Liver (tissue), 8 donors: ENCODE measurements at regions not wholly inside any gene's neighbourhood (a gene's known extent, or its start where the extent isn't known, plus 50 kb on each side); places are given as distances from the start of the nearest gene placed in this dataset.

ENCODE experiments used
- DNase-seq: peaks from one replicate; pipeline ENCODE4 v3.0.0-alpha.2; 2017; ENCODE audit warnings: low spot score
- H3K27ac ChIP-seq, 2 donors: one replicate each; pipeline ENCODE4 v1.7.0; 2013; ENCODE audit warnings: inconsistent platforms in 2 of 2, low read length in 2 of 2, control low read depth in 1 of 2, low read depth in 1 of 2, mild to moderate bottlenecking in 1 of 2
- H3K27me3 ChIP-seq, 4 donors: one replicate each; pipeline versions ENCODE4 v1.6.1 to v1.7.0; 2013; ENCODE audit warnings: low read length in 3 of 4, inconsistent platforms in 1 of 4, mild to moderate bottlenecking in 1 of 4, moderate library complexity in 1 of 4; ENCODE audit not compliant: control insufficient read depth in 4 of 4, insufficient read depth in 4 of 4
- H3K36me3 ChIP-seq, 4 donors: one replicate each; pipeline versions ENCODE4 v1.6.1 to v1.7.0; 2013; ENCODE audit warnings: low read length in 3 of 4, mild to moderate bottlenecking in 3 of 4, low read depth in 1 of 4, moderate library complexity in 1 of 4; ENCODE audit not compliant: control insufficient read depth in 4 of 4, insufficient read depth in 3 of 4
- H3K4me1 ChIP-seq, 4 donors: one replicate each; pipeline versions ENCODE4 v1.6.1 to v1.7.0; 2013; ENCODE audit warnings: low read length in 3 of 4, mild to moderate bottlenecking in 3 of 4, moderate library complexity in 1 of 4; ENCODE audit not compliant: control insufficient read depth in 4 of 4, insufficient read depth in 4 of 4
- H3K4me3 ChIP-seq, 3 donors: one replicate each; pipeline versions ENCODE4 v1.6.1 to v1.7.0; 2013; ENCODE audit warnings: low read length in 3 of 3, control low read depth in 1 of 3, low read depth in 1 of 3, mild to moderate bottlenecking in 1 of 3
- H3K9ac ChIP-seq, 2 donors: one replicate each; pipeline ENCODE4 v1.7.0; 2013; ENCODE audit warnings: low read length in 2 of 2, mild to moderate bottlenecking in 2 of 2, moderate library complexity in 2 of 2, control low read depth in 1 of 2, low read depth in 1 of 2
- H3K9me3 ChIP-seq, 4 donors: one replicate each; pipeline versions ENCODE4 v1.6.1 to v1.7.0; 2013; ENCODE audit warnings: low read length in 3 of 4; ENCODE audit not compliant: control insufficient read depth in 4 of 4
- CTCF ChIP-seq: fragments of 150-350 bp; IDR thresholded peaks from 2 replicates; pipeline ENCODE4 v1.5.1; 2017; ENCODE audit warnings: improper control_type of control experiment, low read depth, low read length; ENCODE audit not compliant: missing input control
- EGR1 ChIP-seq, 2 donors: IDR thresholded peaks; 2 replicates each; pipeline ENCODE4 v1.6.1; 2016 to 2018; ENCODE audit warnings: antibody characterized with exemption in 2 of 2, low read depth in 2 of 2
- FOXA1 ChIP-seq: IDR thresholded peaks from 2 replicates; pipeline ENCODE4 v1.6.1; 2016; ENCODE audit warnings: antibody characterized with exemption
- FOXA2 ChIP-seq: IDR thresholded peaks from 2 replicates; pipeline ENCODE4 v1.6.1; 2016; ENCODE audit warnings: antibody characterized with exemption
- GABPA ChIP-seq, 2 donors: IDR thresholded peaks in 1 of 2; conservative IDR thresholded peaks in 1 of 2; 2 replicates each; pipeline ENCODE4 v1.6.1; 2016; ENCODE audit warnings: antibody characterized with exemption in 2 of 2, mild to moderate bottlenecking in 1 of 2, moderate library complexity in 1 of 2
- HNF4A ChIP-seq, 2 donors: conservative IDR thresholded peaks; 2 replicates each; pipeline ENCODE4 v1.6.1; 2016; ENCODE audit warnings: antibody characterized with exemption in 2 of 2, mild to moderate bottlenecking in 2 of 2
- HNF4G ChIP-seq: IDR thresholded peaks from 2 replicates; pipeline ENCODE4 v1.6.1; 2016; ENCODE audit warnings: antibody characterized with exemption
- JUND ChIP-seq, 2 donors: IDR thresholded peaks; 2 replicates each; pipeline ENCODE4 v1.6.1; 2016; ENCODE audit warnings: antibody characterized with exemption in 2 of 2
- NR2F2 ChIP-seq: IDR thresholded peaks from 2 replicates; pipeline ENCODE4 v1.6.1; 2016; ENCODE audit warnings: antibody characterized with exemption
- RAD21 ChIP-seq, 2 donors: IDR thresholded peaks; 2 replicates each; pipeline ENCODE4 v1.6.1; 2016; ENCODE audit warnings: antibody characterized with exemption in 2 of 2, mild to moderate bottlenecking in 2 of 2
- RXRA ChIP-seq, 2 donors: IDR thresholded peaks; 2 replicates each; pipeline ENCODE4 v1.6.1; 2017 to 2018; ENCODE audit warnings: antibody characterized with exemption in 2 of 2, mild to moderate bottlenecking in 1 of 2
- SP1 ChIP-seq: IDR thresholded peaks from 2 replicates; pipeline ENCODE4 v1.6.1; 2018; ENCODE audit warnings: antibody characterized with exemption, mild to moderate bottlenecking
- TAF1 ChIP-seq: conservative IDR thresholded peaks from 2 replicates; pipeline ENCODE4 v1.6.1; 2016; ENCODE audit warnings: antibody characterized with exemption, mild to moderate bottlenecking
- YY1 ChIP-seq: IDR thresholded peaks from 2 replicates; pipeline ENCODE4 v1.6.1; 2016; ENCODE audit warnings: antibody characterized with exemption, mild to moderate bottlenecking
- ZBTB33 ChIP-seq: IDR thresholded peaks from 2 replicates; pipeline ENCODE4 v1.6.1; 2016; ENCODE audit warnings: antibody characterized with exemption
- WGBS: extraction: QIAGEN DNeasy Blood & Tissue Kit; methylation state at CpG from one replicate; pipeline ENCODE4 v1.1.7; 2013; 5-methylcytosine and 5-hydroxymethylcytosine counted together
- TF ChIP-seq, protein P1 (sequence below): IDR thresholded peaks from 2 replicates; pipeline ENCODE4 v1.6.1; 2016; ENCODE audit warnings: antibody characterized with exemption
- TF ChIP-seq, protein P2 (sequence below): IDR thresholded peaks from 2 replicates; pipeline ENCODE4 v1.6.1; 2016; ENCODE audit warnings: antibody characterized with exemption
- TF ChIP-seq, protein P3 (sequence below): IDR thresholded peaks from 2 replicates; pipeline ENCODE4 v1.6.1; 2016; ENCODE audit warnings: antibody characterized with exemption, mild to moderate bottlenecking
- donor health status: healthy.
- donor health status: healthy.
- donor health status: healthy.
- donor health status: healthy.
- donor health status: healthy.

- Histone ChIP-seq H3K27me3 (peaks cover 0 to 3% (median 0%) of the 10 kb centered on the region in 4 donors), H3K4me1 (no peaks in the 10 kb centered on the region), H3K9ac (no peak overlapping the region), H3K27ac (no peak overlapping the region), H3K4me3 (no peak overlapping the region), H3K9me3 (no peaks in the 10 kb centered on the region), H3K36me3 (no peaks in the 10 kb centered on the region)
- 88% methylated on average over 2 of the region's 2 CpGs for WGBS
- TF ChIP-seq RXRA (IDR thresholded peaks at IDR 0.05), result no peak
- TF ChIP-seq RAD21 (IDR thresholded peaks at IDR 0.05), result no peak
- no peak for TF ChIP-seq TAF1
- TF ChIP-seq HNF4G, result no peak
- TF ChIP-seq SP1, result no peak
- no peak for TF ChIP-seq FOXA2
- no peak for TF ChIP-seq NR2F2
- TF ChIP-seq, protein P1, sequence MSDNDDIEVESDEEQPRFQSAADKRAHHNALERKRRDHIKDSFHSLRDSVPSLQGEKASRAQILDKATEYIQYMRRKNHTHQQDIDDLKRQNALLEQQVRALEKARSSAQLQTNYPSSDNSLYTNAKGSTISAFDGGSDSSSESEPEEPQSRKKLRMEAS, result no peak
- no peak for DNase-seq
Observed at GRCh38 chr2:194102546-194102945, 1554.5 kb upstream of the SLC39A10 start.

DNA sequence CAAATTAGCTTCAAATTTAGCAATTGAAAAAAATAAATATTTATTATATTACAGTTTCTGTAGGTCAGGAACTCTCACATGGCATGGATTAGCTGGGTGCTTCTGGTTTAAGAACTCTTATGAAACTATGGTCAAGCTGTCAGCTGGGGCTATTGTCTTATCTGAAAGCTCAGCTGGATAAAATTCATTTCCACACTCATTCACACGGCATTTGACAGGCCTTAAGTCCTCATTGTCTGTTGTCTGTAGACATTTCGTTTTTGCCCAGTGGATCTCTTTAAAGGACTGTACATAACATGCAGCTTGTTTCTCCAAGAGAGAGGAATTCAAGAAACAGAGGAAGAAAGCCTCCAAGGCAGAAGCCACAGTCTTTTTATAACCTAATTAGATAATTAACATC is 1556.8 kb upstream of the SLC39A10 start:
- Histone ChIP-seq H3K4me1 (no peaks in the 10 kb centered on the region), H3K27ac (no peak overlapping the region), H3K27me3 (peaks cover 0 to 3% (median 0%) of the 10 kb centered on the region in 4 donors), H3K4me3 (no peak overlapping the region), H3K36me3 (no peaks in the 10 kb centered on the region), H3K9me3 (no peaks in the 10 kb centered on the region), H3K9ac (no peak overlapping the region)
- DNase-seq, result no peak
- WGBS, result 42% methylated on average over 2 of the region's 2 CpGs
- TF ChIP-seq TAF1 (no peak), GABPA (IDR thresholded peaks at IDR 0.05 in 1 of 2, conservative IDR thresholded peaks at IDR 0.05 in 1 of 2) (no peak), YY1 (no peak)
- TF ChIP-seq, protein P1, result no peak

- WGBS, result 16% methylated on average over 3 of the region's 3 CpGs
- H3K4me3 ChIP-seq, result no peak overlapping the region
- no peak overlapping the region for H3K9ac ChIP-seq
- DNase-seq, result no peak
- H3K36me3 ChIP-seq, result no peaks in the 10 kb centered on the region
- no peak for TF ChIP-seq RXRA (IDR thresholded peaks at IDR 0.05)
- TF ChIP-seq YY1, result no peak
- no peak for TF ChIP-seq FOXA1
- TF ChIP-seq HNF4G, result no peak
- TF ChIP-seq, protein P2, sequence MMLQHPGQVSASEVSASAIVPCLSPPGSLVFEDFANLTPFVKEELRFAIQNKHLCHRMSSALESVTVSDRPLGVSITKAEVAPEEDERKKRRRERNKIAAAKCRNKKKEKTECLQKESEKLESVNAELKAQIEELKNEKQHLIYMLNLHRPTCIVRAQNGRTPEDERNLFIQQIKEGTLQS, result no peak
- no peak for TF ChIP-seq JUND (IDR thresholded peaks at IDR 0.05)
- TF ChIP-seq, protein P1, result no peak
- TF ChIP-seq CTCF, result no peak
- no peak for TF ChIP-seq ZBTB33
- TF ChIP-seq HNF4A (conservative IDR thresholded peaks at IDR 0.05), result no peak
- no peak for TF ChIP-seq SP1
- TF ChIP-seq GABPA (IDR thresholded peaks at IDR 0.05 in 1 of 2, conservative IDR thresholded peaks at IDR 0.05 in 1 of 2), result no peak
- TF ChIP-seq, protein P3, sequence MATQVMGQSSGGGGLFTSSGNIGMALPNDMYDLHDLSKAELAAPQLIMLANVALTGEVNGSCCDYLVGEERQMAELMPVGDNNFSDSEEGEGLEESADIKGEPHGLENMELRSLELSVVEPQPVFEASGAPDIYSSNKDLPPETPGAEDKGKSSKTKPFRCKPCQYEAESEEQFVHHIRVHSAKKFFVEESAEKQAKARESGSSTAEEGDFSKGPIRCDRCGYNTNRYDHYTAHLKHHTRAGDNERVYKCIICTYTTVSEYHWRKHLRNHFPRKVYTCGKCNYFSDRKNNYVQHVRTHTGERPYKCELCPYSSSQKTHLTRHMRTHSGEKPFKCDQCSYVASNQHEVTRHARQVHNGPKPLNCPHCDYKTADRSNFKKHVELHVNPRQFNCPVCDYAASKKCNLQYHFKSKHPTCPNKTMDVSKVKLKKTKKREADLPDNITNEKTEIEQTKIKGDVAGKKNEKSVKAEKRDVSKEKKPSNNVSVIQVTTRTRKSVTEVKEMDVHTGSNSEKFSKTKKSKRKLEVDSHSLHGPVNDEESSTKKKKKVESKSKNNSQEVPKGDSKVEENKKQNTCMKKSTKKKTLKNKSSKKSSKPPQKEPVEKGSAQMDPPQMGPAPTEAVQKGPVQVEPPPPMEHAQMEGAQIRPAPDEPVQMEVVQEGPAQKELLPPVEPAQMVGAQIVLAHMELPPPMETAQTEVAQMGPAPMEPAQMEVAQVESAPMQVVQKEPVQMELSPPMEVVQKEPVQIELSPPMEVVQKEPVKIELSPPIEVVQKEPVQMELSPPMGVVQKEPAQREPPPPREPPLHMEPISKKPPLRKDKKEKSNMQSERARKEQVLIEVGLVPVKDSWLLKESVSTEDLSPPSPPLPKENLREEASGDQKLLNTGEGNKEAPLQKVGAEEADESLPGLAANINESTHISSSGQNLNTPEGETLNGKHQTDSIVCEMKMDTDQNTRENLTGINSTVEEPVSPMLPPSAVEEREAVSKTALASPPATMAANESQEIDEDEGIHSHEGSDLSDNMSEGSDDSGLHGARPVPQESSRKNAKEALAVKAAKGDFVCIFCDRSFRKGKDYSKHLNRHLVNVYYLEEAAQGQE, result no peak
- no peak for TF ChIP-seq RAD21 (IDR thresholded peaks at IDR 0.05)
- no peak for TF ChIP-seq NR2F2
- TF ChIP-seq EGR1 (IDR thresholded peaks at IDR 0.05; ENCODE audit: low read depth in 2 of 2), result no peak
- TF ChIP-seq TAF1, result no peak
- TF ChIP-seq FOXA2, result no peak
- H3K27me3 ChIP-seq, result peaks cover 0 to 3% (median 0%) of the 10 kb centered on the region in 4 donors
- H3K27ac ChIP-seq, result no peak overlapping the region
- H3K4me1 ChIP-seq, result no peaks in the 10 kb centered on the region
- no peaks in the 10 kb centered on the region for H3K9me3 ChIP-seq
Observed at GRCh38 chr2:194096402-194096801, 1560.6 kb upstream of the SLC39A10 start.
